Type B pancreatic cell (in vitro differentiated cells): ENCODE measurements at regions not wholly inside any gene's neighbourhood (a gene's known extent, or its start where the extent isn't known, plus 50 kb on each side); places are given as distances from the start of the nearest gene placed in this dataset.

ENCODE experiments used
- DNase-seq: peaks from one replicate; pipeline ENCODE4 v3.0.0; 2021; ENCODE audit warnings: mixed read lengths; ENCODE audit not compliant: unreplicated experiment; ENCODE audit errors: extremely low spot score
- H3K27ac Mint-ChIP-seq: 2 replicates; pipeline ENCODE4 v1.8.0; 2021; ENCODE audit warnings: mild to moderate bottlenecking, mixed read lengths
- H3K27me3 Mint-ChIP-seq: 2 replicates; pipeline ENCODE4 v1.8.0; 2021; ENCODE audit warnings: mixed read lengths
- H3K36me3 Mint-ChIP-seq: 2 replicates; pipeline ENCODE4 v1.8.0; 2021; ENCODE audit warnings: mixed read lengths
- H3K4me1 Mint-ChIP-seq: one replicate; pipeline ENCODE4 v1.8.0; 2021; ENCODE audit warnings: mixed read lengths; ENCODE audit not compliant: unreplicated experiment
- H3K4me3 Mint-ChIP-seq: 2 replicates; pipeline ENCODE4 v1.8.0; 2021; ENCODE audit warnings: mild to moderate bottlenecking, mixed read lengths
- H3K9me3 Mint-ChIP-seq: 2 replicates; pipeline ENCODE4 v1.8.0; 2021; ENCODE audit warnings: mixed read lengths
- TF ChIP-seq, protein P1 (sequence below): fragments of 200-600 bp; sonication (generic); conservative IDR thresholded peaks from 2 replicates; pipeline ENCODE4 v1.5.0; 2021; ENCODE audit warnings: antibody characterized with exemption, mild to moderate bottlenecking

- Mint-ChIP-seq H3K4me1 (no peaks in the 10 kb centered on the region), H3K4me3 (no peak overlapping the region), H3K27me3 (peaks cover 3% of the 10 kb centered on the region), H3K9me3 (peaks cover 9% of the 10 kb centered on the region), H3K36me3 (no peaks in the 10 kb centered on the region), H3K27ac (no peak overlapping the region)
- DNase-seq = no peak
- TF ChIP-seq, protein P1, sequence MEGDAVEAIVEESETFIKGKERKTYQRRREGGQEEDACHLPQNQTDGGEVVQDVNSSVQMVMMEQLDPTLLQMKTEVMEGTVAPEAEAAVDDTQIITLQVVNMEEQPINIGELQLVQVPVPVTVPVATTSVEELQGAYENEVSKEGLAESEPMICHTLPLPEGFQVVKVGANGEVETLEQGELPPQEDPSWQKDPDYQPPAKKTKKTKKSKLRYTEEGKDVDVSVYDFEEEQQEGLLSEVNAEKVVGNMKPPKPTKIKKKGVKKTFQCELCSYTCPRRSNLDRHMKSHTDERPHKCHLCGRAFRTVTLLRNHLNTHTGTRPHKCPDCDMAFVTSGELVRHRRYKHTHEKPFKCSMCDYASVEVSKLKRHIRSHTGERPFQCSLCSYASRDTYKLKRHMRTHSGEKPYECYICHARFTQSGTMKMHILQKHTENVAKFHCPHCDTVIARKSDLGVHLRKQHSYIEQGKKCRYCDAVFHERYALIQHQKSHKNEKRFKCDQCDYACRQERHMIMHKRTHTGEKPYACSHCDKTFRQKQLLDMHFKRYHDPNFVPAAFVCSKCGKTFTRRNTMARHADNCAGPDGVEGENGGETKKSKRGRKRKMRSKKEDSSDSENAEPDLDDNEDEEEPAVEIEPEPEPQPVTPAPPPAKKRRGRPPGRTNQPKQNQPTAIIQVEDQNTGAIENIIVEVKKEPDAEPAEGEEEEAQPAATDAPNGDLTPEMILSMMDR = no peak
Measured at GRCh38 chr14:24744641-24745040, 110.7 kb upstream of the GZMB start.

- no peak for DNase-seq
- TF ChIP-seq, protein P1 = no peak
- Mint-ChIP-seq H3K27ac (no peak overlapping the region), H3K27me3 (peaks cover 3% of the 10 kb centered on the region), H3K36me3 (no peaks in the 10 kb centered on the region), H3K4me3 (no peak overlapping the region), H3K9me3 (no peaks in the 10 kb centered on the region), H3K4me1 (no peaks in the 10 kb centered on the region)
Measured at GRCh38 chr14:24741871-24742270, 107.9 kb upstream of the GZMB start.

GRCh38 chr14:24735984-24736630, 102.1 kb upstream of the GZMB start:
- no peak for DNase-seq
- Mint-ChIP-seq H3K4me1 (no peaks in the 10 kb centered on the region), H3K27ac (no peak overlapping the region), H3K4me3 (no peak overlapping the region), H3K9me3 (no peaks in the 10 kb centered on the region), H3K36me3 (no peaks in the 10 kb centered on the region), H3K27me3 (peaks cover 4% of the 10 kb centered on the region)
- TF ChIP-seq, protein P1 = no peak

GRCh38 chr14:24734917-24735500, 101.0 kb upstream of the GZMB start:
- Mint-ChIP-seq H3K4me3 (no peak overlapping the region), H3K36me3 (no peaks in the 10 kb centered on the region), H3K4me1 (no peaks in the 10 kb centered on the region), H3K27ac (no peak overlapping the region), H3K27me3 (peaks cover 7% of the 10 kb centered on the region), H3K9me3 (no peaks in the 10 kb centered on the region)
- no peak for DNase-seq
- TF ChIP-seq, protein P1 = peak; percentile 88

GRCh38 chr14:24726480-24726879, 92.5 kb upstream of the GZMB start:
- H3K4me1 Mint-ChIP-seq = no peaks in the 10 kb centered on the region
- no peaks in the 10 kb centered on the region for H3K36me3 Mint-ChIP-seq
- H3K27me3 Mint-ChIP-seq = peaks cover 41% of the 10 kb centered on the region
- H3K9me3 Mint-ChIP-seq = no peaks in the 10 kb centered on the region
- no peak for DNase-seq
- H3K4me3 Mint-ChIP-seq = no peak overlapping the region
- TF ChIP-seq, protein P1 = no peak
- H3K27ac Mint-ChIP-seq = no peak overlapping the region
